ENCODE measurements at regions not wholly inside any gene's neighbourhood (a gene's known extent, or its start where the extent isn't known, plus 50 kb on each side); places are given as distances from the start of the nearest gene placed in this dataset.

DNA sequence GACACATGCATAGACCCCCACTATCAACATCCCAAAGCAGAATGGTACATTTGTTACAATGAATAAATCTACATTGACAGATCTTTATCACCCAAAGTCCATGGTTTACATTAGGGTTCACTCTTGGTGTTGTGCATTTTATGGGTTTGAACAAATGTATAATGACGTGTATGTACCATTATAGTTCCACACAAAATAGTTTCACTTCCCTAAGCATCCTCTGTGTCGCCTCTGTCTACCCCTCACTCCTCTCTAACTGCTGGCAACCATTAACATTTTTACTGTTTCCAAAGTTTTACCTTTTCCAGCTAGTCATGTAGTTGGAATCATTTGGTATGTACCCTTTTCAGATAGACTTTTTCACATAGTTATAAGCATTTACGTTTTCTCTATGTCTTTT, 69.5 kb upstream of the LMO3 start:
- DNase-seq (ENCODE audit: low read depth) = no peak
- TF ChIP-seq POLR2A (IDR thresholded peaks at IDR 0.05; ENCODE audit: extremely low read depth, insufficient read length) = no peak
- TF ChIP-seq, protein P1, sequence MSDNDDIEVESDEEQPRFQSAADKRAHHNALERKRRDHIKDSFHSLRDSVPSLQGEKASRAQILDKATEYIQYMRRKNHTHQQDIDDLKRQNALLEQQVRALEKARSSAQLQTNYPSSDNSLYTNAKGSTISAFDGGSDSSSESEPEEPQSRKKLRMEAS (IDR thresholded peaks at IDR 0.05; ENCODE audit: low read depth, low read length) = no peak
- no peak for TF ChIP-seq MYC (IDR thresholded peaks at IDR 0.05; ENCODE audit: low read depth, low read length)
- TF ChIP-seq CTCF (IDR thresholded peaks at IDR 0.05; ENCODE audit: low read depth, low read length) = no peak
- H3K4me3 ChIP-seq (ENCODE audit: low read depth, low read length) = no peak overlapping the region

DNA sequence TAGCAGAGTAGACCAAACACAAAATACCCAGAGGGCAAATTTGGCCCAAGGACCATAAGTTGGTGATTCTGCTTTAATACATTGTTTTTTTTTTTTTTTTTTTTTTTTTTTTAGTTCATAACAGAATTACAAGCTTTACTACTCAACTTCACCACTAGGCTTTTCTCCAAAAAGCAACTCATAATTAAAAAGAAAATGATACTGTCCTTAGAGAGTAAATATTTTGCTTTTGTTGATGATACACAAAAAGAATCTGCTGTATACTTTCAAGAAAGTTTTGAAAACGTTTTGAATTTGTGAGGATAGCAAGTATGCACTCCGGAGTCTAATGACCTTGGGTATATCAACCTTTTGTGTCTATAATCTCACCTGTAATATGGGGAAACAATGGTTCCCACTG, 68.9 kb upstream of the LMO3 start:
- no peak for DNase-seq (ENCODE audit: low read depth)
- TF ChIP-seq, protein P1 (IDR thresholded peaks at IDR 0.05; ENCODE audit: low read depth, low read length) = no peak
- TF ChIP-seq MYC (IDR thresholded peaks at IDR 0.05; ENCODE audit: low read depth, low read length) (no peak), POLR2A (IDR thresholded peaks at IDR 0.05; ENCODE audit: extremely low read depth, insufficient read length) (no peak), CTCF (IDR thresholded peaks at IDR 0.05; ENCODE audit: low read depth, low read length) (no peak)
- no peak overlapping the region for H3K4me3 ChIP-seq (ENCODE audit: low read depth, low read length)

- no peak for TF ChIP-seq CTCF (IDR thresholded peaks at IDR 0.05; ENCODE audit: low read depth, low read length)
- TF ChIP-seq, protein P1 (IDR thresholded peaks at IDR 0.05; ENCODE audit: low read depth, low read length) = no peak
- no peak for DNase-seq (ENCODE audit: low read depth)
- H3K4me3 ChIP-seq (ENCODE audit: low read depth, low read length) = no peak overlapping the region
Observed at GRCh38 chr12:16670456-16671050, 64.6 kb upstream of the LMO3 start.

- TF ChIP-seq CTCF (IDR thresholded peaks at IDR 0.05; ENCODE audit: low read depth, low read length) = no peak
- TF ChIP-seq MYC (IDR thresholded peaks at IDR 0.05; ENCODE audit: low read depth, low read length) = no peak
- no peak for TF ChIP-seq POLR2A (IDR thresholded peaks at IDR 0.05; ENCODE audit: extremely low read depth, insufficient read length)
- TF ChIP-seq, protein P1 (IDR thresholded peaks at IDR 0.05; ENCODE audit: low read depth, low read length) = no peak
- H3K4me3 ChIP-seq (ENCODE audit: low read depth, low read length) = no peak overlapping the region
- DNase-seq (ENCODE audit: low read depth) = no peak
Observed at GRCh38 chr12:16669756-16670155, 63.8 kb upstream of the LMO3 start.

GRCh38 chr12:16668198-16668597, 62.2 kb upstream of the LMO3 start:
- DNase-seq (ENCODE audit: low read depth) = no peak
- H3K4me3 ChIP-seq (ENCODE audit: low read depth, low read length) = no peak overlapping the region
- TF ChIP-seq POLR2A (IDR thresholded peaks at IDR 0.05; ENCODE audit: extremely low read depth, insufficient read length) = no peak
- TF ChIP-seq, protein P1 (IDR thresholded peaks at IDR 0.05; ENCODE audit: low read depth, low read length) = no peak
- TF ChIP-seq CTCF (IDR thresholded peaks at IDR 0.05; ENCODE audit: low read depth, low read length) = no peak
- TF ChIP-seq MYC (IDR thresholded peaks at IDR 0.05; ENCODE audit: low read depth, low read length) = no peak

Data from NB4 (cell line).